ENCODE measurements at regions not wholly inside any gene's neighbourhood (a gene's known extent, or its start where the extent isn't known, plus 50 kb on each side); places are given as distances from the start of the nearest gene placed in this dataset.

DNA sequence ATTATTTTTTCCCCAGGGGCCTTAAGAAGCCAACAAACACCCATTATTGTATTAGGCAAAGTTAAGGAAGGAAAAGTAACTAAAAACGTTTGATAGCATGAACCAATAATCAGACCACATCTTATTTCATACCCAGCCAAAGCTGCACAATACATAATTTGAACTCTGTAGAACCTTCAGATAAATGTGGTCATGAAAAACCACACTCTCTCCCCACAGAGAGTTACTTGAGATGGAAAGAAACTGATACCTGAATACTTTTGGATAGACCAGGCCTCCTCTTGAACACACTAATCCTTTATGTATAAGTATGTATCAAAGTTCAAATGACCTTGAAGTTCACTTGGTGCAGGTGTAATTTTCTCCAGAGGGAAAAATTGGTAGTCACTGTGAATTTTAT is 146.6 kb upstream of the FAM13C start:
- ATAC-seq, result no peak

More for the DNA sequence above, 146.6 kb upstream of the FAM13C start:
- FAIRE-seq, result no peak
- Histone ChIP-seq H3K79me2 (ENCODE audit: control insufficient read depth, insufficient read depth, low read length) (no peaks in the 10 kb centered on the region), H3K27ac (ENCODE audit: extremely low read depth, low read depth, low read length) (no peak overlapping the region), H3K27me3 (ENCODE audit: control insufficient read depth in 2 of 2, insufficient read depth in 2 of 2, low read length in 2 of 2) (no peaks in the 10 kb centered on the region), H3K4me2 (ENCODE audit: insufficient read depth, low read length) (no peak overlapping the region), H3K9me3 (replicated peaks; ENCODE audit: control insufficient read depth, insufficient read depth, low read depth, low read length) (no peaks in the 10 kb centered on the region), H3K4me3 (no peak overlapping the region), H3K9ac (ENCODE audit: insufficient read depth in 1 of 2, low read depth in 2 of 2, low read length in 2 of 2) (no peak overlapping the region), H3K36me3 (ENCODE audit: control insufficient read depth, insufficient read depth, low read length) (no peaks in the 10 kb centered on the region), H3K9me1 (ENCODE audit: control insufficient read depth, insufficient read depth, low read length) (no peaks in the 10 kb centered on the region), H4K20me1 (replicated peaks; ENCODE audit: control insufficient read depth, insufficient read depth, low read length) (no peaks in the 10 kb centered on the region), H2AFZ (ENCODE audit: low read depth, low read length) (no peak overlapping the region), H3K4me1 (replicated peaks in 1 of 2; ENCODE audit: control insufficient read depth in 2 of 2, insufficient read depth in 2 of 2, low read length in 2 of 2) (no peaks in the 10 kb centered on the region)
- DNase-seq (ENCODE audit: extremely low read depth in 1 of 4, low spot score in 3 of 4), result no peak
- intact Hi-C loops (cut with micrococcal nuclease) (no loop called here), in situ Hi-C loops (cut with MboI) (no loop called here)
- BruUV-seq (replicated peaks), result no TSS peak
- TF ChIP-seq, protein P1, sequence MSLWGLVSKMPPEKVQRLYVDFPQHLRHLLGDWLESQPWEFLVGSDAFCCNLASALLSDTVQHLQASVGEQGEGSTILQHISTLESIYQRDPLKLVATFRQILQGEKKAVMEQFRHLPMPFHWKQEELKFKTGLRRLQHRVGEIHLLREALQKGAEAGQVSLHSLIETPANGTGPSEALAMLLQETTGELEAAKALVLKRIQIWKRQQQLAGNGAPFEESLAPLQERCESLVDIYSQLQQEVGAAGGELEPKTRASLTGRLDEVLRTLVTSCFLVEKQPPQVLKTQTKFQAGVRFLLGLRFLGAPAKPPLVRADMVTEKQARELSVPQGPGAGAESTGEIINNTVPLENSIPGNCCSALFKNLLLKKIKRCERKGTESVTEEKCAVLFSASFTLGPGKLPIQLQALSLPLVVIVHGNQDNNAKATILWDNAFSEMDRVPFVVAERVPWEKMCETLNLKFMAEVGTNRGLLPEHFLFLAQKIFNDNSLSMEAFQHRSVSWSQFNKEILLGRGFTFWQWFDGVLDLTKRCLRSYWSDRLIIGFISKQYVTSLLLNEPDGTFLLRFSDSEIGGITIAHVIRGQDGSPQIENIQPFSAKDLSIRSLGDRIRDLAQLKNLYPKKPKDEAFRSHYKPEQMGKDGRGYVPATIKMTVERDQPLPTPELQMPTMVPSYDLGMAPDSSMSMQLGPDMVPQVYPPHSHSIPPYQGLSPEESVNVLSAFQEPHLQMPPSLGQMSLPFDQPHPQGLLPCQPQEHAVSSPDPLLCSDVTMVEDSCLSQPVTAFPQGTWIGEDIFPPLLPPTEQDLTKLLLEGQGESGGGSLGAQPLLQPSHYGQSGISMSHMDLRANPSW (CRISPR knock-in tag; IDR thresholded peaks at IDR 0.05), result no peak
- TF ChIP-seq CAMTA2 (CRISPR knock-in tag; conservative IDR thresholded peaks at IDR 0.05) (no peak), ATF1 (CRISPR knock-in tag; IDR thresholded peaks at IDR 0.05) (no peak), ATF1 (tag; IDR thresholded peaks at IDR 0.05) (no peak), MAFG (tag; conservative IDR thresholded peaks at IDR 0.05) (no peak), MEF2D (tag; conservative IDR thresholded peaks at IDR 0.05; ENCODE audit: low read depth) (no peak), COPS2 (conservative IDR thresholded peaks at IDR 0.05) (no peak), KDM2B (CRISPR knock-in tag; IDR thresholded peaks at IDR 0.05) (no peak)
- CTCF ChIA-PET (ENCODE audit: low intra/inter-chr PET ratio), result no interaction called here
- POLR2A ChIA-PET, result no interaction called here
- 0% methylated on average over 1 of the region's 1 CpG for WGBS (ENCODE audit: insufficient coverage, low coverage, missing lambda C conversion rate)
